GM21381 (cell line): ENCODE measurements at regions not wholly inside any gene's neighbourhood (a gene's known extent, or its start where the extent isn't known, plus 50 kb on each side); places are given as distances from the start of the nearest gene placed in this dataset.
"Not testable (repeated sequence)": the region's sequence is repeated elsewhere in the genome, so short reads cannot be mapped to it uniquely, and the experiment has no call there.

Experiments used
- ATAC-seq: cut with Tn5 transposase; IDR thresholded peaks from one replicate; pipeline ENCODE4 v1.9.1; 2021; ENCODE audit warnings: mild to moderate bottlenecking, moderate library complexity; ENCODE audit not compliant: unreplicated experiment

GRCh38 chr2:8587251-8587791 is 94.5 kb upstream of the ID2 start:
- no peak for ATAC-seq

- ATAC-seq: no peak
Measured at GRCh38 chr2:8587920-8588830, 93.7 kb upstream of the ID2 start.

DNA sequence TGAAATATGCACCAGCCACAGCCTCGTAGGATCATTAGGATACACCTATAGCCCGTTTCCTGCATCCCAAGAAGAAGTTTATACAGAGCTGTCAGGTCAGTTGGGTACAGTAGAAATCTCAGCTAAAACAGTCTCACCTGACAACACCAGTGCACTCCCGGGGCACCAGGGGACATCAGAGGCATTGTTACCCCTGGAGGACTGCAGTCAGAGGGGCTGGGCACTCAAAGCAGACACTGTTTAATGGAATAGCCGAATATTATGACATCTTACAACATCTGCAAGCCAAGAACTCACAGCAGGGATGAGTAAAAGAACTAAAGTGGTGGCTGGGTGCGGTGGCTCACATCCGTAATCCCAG is 93.0 kb upstream of the ID2 start:
- no peak for ATAC-seq

GRCh38 chr2:8589721-8590120 is 92.1 kb upstream of the ID2 start:
- no peak for ATAC-seq

GRCh38 chr2:8590938-8591337 is 90.9 kb upstream of the ID2 start:
- ATAC-seq: no peak

DNA sequence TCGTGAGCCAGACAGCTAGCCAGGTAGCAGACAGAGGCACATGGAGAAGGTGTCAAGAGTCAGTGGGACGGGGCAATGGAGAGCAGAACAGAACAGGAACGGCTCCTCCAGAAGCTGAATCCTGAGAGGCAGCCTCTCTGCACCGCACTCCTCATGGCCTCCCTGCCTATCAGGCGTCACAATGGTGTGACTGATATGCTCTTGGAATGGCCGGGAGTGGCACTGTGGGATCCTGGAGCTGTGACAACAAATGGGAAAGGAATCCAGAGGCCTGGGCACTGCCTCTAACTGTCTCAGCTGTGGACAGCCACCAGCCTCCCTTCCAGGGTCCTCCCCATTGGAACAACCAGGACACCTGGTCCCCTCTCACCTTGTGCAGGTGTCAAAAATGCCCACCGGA is 89.1 kb upstream of the ID2 start:
- ATAC-seq: no peak

DNA sequence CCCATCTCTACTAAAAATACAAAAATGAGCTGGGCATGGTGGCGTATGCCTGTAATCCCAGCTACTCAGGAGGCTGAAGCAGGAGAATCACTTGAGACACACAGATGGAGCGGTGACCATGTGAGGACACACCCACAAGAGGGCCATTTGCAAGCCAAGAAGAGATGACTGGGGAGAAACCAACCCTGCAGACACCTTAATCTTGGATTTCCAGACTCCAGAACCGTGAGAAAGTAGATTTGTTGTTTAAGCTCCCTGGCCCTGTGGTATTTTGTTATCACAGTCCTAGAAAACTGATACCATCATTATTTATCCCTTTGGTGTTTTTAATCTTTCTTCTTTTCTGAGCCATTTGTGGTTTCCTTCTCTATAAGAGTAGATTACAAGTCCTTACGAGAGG is 88.6 kb upstream of the ID2 start:
- no peak for ATAC-seq

- no peak for ATAC-seq
Measured at GRCh38 chr2:8594731-8595427, 87.0 kb upstream of the ID2 start.

GRCh38 chr2:8595428-8595805 is 86.4 kb upstream of the ID2 start:
- no peak for ATAC-seq

DNA sequence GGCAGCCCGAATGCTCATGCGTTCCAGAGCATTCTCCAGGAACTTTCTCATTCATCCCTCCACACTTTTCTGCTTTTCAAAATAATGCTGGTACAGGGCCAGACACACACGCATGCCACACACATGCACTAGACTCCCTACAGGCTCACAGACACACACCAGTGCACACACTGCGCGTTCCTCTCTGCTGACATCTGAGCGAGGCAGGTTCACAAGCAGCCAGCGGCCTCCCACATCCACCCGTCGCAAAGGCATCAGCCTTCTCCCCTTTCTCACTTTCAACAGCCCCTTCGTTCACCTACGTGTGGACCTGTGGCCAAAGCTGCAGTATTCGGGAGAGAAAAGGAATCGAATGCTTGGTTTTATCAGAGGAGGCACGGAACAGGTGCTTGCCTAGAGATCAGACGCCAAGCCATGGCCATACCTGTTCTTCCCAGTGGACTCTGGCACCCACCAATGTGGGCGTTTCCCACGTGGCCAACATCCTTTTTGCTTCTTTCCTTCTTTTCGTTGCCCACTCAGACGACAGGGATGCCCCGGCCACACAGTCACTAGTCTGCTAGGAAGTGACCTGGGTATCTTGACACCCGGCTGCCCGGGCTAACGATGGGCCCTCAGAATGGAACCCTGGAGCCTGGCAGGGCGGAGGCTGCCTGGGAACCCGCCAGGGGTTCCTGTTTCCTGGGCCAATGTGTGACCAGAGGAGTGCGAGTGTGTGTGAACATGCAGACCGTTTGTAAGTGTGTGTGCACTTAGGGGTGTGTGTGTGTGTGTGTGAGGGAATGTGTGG is 85.8 kb upstream of the ID2 start:
- ATAC-seq: no peak

DNA sequence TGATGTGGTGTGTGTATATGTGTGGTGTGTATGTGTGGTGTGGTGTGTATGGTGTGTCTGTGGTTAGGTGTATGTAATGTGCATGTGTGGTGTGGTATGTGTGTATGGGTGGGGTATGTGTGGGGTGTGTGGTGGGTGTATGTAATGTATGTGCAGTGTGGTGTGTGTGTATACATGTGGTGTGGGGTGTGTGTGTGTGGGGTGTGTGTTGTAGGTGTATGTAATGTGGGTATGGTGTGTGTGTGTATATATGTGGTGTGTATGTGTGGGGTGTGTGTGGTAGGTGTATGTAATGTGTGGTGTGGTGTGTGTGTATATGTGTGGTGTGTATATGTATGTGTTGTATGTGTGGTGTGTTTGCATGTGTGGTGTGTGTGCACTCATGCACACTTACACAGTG is 84.8 kb upstream of the ID2 start:
- no peak for ATAC-seq

DNA sequence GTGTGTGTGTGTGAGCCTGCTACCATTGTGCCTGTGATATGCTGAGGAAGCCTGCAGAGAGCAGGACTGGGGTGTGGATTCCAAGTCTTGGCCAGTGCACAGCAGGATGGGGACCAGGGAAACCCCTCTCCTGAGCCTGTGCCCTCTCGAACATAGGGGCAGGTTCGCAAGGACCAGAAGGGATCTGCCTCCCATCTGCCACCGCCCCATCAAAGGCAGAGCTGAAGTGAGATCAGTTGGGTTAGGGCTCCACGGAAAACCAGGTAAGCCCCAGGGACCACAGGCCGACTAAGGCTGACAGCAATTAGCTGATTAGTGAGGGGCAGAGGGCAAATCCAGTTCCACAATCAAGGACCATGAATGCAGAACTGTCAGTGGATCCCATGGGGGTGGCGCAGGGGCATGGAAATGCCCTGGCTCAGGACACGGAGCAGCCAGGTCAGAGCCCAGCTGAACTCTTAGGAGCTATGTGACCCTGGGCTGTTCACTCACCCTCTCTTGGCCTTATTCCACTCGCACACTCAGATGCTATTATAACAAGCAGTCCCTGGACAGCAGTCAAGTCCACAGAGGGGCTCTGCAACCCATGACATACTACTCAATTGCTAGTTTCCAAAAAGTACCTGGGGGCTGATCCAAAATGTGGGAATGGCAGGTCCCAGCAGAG is 84.2 kb upstream of the ID2 start:
- no peak for ATAC-seq

DNA sequence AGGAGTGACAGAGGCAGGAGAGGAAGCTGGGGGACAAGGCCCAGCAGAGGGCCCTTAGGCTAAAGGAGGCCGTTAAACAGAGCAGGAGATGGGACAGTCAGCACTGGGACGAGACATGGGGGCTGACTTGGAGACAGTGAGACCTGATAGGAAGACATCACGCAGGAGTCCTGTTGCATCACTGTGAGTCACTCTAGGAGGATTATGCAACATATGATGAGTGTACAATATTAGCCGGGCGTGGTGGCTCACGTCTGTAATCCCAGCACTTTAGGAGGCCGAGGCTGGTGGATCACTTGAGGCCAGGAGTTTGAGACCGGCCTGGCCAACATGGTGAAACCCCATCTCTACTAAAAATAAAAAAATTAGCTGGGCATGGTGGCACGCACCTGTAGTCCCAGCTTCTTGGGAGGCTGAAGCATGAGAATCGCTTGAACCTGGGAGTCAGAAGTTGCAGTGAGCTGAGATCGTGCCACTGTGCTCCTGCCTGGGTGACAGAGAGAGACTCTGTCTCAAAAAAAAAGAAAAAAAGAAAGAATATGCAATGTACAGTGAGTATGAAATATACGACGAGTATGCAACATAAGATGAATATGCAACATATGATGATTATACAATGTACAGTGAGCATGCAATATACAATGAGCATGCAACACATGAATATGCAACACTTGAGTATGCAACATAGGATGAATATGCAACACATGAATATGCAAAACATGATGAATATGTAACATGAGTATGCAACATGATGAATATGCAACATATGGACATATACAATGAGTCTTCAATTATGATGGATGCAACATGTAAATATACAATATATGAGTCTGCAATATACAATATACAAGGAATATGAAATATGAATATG is 83.3 kb upstream of the ID2 start:
- ATAC-seq: no peak

DNA sequence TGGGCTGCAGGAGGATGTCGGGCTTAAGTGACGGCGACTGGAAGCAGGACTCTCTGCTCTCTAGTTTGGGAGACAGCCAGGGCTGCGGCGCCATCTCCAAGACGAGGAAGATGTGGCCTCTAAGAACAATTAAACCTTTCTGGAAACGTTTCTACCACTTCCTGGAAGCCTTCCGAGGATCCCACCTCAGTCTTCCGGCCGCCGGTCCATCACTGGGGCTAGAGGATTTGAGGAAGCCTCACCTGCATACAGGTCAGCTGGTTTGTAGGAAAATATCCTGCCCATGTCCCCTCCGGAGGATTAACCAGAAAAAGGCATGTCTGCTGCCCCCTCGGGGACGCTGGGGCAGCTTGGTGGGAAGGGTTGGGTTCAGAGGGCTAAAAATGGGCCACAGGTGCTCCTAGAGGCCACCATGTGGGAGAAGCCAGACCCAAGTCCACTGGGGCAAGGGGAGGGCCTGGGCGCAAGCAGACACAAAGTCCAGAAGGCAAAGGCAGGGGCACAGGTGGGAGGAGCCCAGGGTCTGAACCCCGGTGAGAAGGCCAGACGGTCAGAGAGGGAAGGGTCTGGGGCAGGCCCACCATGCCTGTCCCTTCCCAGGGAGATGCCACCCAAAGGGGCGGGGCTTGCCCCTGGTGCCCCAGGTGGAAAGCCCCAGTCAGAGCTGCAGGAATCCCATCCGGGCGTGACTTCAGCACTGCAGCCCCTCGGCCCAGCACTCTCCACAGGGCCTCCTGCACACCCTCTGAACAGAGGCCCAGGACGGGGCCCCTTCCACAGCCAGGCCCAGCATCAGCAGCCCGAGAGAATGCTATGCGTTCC is 82.2 kb upstream of the ID2 start:
- ATAC-seq: no peak

GRCh38 chr2:8600456-8600855 is 81.4 kb upstream of the ID2 start:
- ATAC-seq: no peak

- no peak for ATAC-seq
Measured at GRCh38 chr2:8602809-8603208, 79.0 kb upstream of the ID2 start.

DNA sequence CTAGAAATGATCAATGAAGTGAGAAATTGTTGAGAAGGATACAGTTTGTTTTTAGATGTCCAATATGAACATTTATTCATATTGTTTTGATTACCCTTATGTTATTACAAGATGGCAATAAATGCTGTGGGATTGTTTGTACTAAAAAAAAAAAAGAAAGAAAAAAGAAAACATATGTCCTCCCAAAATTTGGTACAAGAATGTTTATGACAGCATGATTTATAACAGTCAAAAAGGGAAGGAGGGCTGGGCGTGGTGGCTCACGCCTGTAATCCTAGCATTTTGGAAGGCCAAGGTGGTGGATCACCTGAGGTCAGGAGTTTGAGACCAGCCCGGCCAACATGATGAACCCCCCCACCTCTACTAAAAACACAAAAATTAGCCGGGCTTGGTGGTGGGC is 78.5 kb upstream of the ID2 start:
- not testable (repeated sequence) for ATAC-seq

- ATAC-seq: no peak
Measured at GRCh38 chr2:8604262-8604661, 77.6 kb upstream of the ID2 start.
